ENCODE measurements at regions not wholly inside any gene's neighbourhood (a gene's known extent, or its start where the extent isn't known, plus 50 kb on each side); places are given as distances from the start of the nearest gene placed in this dataset.

- TF ChIP-seq CTCF (IDR thresholded peaks at IDR 0.05; ENCODE audit: borderline replicate concordance, extremely low read depth, low read length, poor library complexity, severe bottlenecking) (no peak), EZH2 (IDR thresholded peaks at IDR 0.05; ENCODE audit: borderline replicate concordance, low read depth, low read length, severe bottlenecking) (no peak)
Measured at GRCh38 chr5:155489949-155490348, 476.4 kb downstream of the KIF4B start.

Data from DND-41 (cell line).